GM19395 (cell line): ENCODE measurements at regions not wholly inside any gene's neighbourhood (a gene's known extent, or its start where the extent isn't known, plus 50 kb on each side); places are given as distances from the start of the nearest gene placed in this dataset.

Experiments used
- ATAC-seq: cut with Tn5 transposase; IDR thresholded peaks from one replicate; pipeline ENCODE4 v1.9.1; 2021; ENCODE audit warnings: mild to moderate bottlenecking, moderate library complexity; ENCODE audit not compliant: unreplicated experiment

DNA sequence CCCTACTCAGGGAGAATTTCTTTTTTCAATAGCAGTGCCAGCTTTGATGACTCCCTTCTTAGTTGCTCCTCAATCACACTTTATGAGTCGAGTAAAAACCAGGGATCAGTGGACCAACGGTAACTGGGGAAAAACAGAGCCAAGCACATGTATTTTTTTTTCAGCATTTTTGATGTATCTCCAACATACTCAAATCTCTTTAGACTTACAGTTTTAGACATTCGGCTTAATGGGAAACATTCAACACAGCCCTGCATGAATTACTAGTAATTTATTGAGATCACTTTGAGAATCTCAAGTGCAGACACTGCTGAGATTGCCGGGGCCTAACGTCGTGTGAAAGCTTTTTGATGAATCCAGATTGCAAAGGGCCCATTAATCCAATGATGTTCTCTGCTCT is 306.7 kb downstream of the NUAK1 start:
- ATAC-seq: no peak

DNA sequence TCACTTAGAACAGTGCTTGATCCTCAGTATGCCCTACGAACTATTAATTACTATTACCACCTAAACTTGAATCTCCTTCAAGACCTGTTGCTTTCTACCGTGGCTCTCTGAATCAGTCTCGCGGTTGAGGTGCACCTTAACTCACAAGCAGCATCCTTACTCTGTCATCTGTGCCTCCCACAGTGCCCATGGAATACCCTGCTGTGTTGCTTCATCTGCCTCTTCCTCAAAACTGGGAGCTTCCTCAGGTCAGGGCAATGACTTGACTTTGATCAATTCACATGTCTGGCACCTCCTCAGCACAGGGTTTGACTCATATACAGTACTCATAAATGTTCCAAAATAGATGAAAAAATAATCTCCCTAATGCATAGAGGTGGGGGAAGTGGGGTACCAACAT is 305.9 kb downstream of the NUAK1 start:
- no peak for ATAC-seq

DNA sequence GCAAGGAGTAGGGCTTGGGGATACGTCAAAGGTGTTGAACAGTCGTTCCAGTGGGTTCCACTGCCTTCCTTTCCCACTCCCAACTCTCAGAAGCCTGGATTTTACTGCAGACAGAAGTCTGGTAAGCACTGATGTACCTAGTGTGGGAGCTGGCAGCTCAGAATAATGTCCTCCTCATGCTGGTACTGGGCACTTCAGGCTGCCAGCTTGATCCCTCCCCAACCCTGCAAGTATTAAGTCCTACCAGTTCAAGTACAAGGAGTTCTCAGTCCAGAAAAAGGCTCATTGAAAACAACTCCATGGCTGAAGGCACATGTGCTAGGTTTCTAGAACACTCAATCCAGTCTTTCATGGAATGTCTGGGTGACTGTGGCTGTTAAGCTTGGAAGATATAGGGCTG is 304.3 kb downstream of the NUAK1 start:
- ATAC-seq: no peak

DNA sequence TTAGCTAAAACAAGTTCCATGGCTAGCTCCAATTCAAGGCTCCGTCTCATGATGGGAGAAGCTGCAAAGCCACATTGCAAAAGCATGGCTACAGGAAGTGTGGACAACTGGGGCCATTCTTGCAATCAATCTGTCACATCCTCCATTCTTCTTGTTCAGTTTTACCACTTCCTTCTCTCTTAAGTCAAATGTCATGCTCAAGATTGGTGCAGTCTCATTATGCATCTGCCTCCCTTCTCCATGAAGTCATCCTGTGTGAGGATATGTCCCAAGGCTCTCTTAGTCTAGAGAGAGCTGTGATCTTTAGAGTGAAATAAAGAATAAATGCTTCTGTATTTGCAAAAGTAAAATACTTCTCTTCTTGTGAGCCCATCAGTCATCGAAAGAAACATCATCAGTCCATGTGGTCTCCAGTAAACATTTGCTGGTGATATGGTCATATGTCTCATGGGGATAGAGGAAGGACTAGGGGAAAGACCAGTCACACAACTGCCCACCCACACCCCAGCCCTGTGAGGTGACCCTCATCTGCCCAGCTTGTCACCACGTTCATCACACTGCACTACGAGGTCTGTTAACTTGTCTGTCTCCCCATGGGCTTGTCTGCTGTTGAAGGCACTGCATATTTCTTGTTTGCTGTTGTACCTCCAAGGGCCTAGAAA is 303.0 kb downstream of the NUAK1 start:
- no peak for ATAC-seq

DNA sequence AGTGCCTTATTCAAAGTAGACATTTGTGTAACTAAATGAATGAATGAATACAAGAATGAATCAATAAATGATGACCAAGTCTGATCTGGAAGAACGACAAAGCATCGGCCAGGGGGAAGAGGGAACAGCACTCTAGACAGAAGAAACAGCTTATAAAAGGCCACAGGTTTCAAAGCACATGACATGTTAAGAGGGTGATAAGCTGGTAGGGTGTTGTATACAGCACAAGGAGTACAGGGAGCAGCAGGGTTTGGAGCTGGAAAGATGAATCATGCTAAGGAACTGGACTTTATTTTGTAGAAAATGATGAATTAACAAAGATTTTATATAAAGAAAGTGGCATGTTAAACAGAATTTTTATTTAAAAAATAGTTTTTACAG is 302.5 kb downstream of the NUAK1 start:
- no peak for ATAC-seq

DNA sequence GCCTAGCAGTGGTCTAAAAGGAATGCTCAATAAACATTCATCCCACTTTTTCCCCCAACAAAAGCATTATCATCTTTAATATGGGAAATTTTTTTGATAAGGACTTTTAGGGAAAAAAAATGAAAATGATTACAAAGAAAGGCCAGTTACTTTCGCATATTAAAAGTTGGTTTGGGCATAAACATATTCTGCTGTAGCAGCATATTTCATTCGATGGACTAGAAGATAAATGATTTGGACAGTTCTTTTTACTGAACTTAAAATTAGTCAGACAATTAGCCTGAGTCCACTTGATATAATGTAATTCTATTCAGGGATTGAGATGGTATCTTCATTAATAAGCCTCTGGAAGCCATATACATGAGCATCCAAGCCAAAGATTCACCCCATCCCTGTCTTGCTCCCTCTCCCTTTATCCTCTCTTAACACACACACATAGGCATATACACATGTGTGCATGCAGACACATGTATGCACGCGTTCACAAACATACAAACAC is 299.1 kb downstream of the NUAK1 start:
- ATAC-seq: no peak

DNA sequence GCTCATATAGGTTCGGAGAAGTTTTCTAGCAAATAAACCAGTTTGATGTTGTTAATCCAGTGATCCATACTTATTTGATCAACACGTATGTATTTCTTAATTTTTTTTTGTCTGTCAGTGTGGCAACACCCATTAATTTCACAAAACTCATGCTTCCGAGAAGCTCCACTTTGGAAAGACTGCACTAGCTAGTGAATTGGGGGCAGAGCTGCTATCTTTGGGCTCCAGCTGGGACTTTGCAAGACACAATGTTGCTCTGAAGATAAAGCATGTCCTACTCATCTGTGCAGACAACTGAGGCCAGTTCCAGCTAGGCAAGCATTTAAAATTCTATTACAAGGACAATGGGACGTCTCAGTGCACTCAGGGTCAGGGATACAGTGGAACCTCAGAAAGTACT is 298.4 kb downstream of the NUAK1 start:
- no peak for ATAC-seq

DNA sequence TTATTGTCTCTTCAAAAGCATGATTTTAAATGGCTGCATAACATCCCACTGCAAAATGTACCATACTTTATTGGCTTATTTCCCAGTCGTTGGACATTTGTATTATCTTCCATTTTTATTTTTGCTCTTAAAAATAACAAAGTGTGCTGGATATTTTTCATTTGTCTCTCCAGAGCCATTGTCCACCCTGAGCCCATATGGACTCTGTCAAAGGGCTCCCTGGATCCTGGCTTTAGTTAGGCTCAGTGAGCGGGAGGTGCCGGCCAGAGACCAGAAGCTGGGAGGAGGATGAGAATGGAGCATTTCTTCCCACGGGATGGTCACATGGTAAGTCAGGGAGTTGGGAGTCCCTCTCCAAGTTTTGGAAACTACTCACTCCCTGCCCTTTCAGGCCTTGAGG is 296.9 kb downstream of the NUAK1 start:
- no peak for ATAC-seq

DNA sequence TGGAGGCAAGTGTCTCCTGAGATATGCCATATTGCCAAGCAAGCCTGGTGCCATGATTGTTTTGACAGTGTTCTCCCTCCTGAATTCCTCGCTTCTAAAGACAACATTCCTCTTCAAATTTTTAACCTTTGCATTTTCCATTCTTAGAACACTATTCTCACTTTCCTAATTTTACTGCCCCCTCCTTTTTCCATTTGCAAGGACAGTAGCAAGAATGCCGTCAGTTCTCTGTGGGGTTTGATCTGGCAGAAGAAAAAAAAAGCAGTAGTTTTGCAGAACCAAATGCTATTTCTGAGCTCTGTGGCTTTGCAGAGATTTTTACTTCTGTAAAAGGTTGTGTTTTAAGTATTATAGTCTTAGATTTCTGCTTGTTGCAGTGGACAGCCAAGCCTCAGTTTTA is 295.2 kb downstream of the NUAK1 start:
- ATAC-seq: no peak

DNA sequence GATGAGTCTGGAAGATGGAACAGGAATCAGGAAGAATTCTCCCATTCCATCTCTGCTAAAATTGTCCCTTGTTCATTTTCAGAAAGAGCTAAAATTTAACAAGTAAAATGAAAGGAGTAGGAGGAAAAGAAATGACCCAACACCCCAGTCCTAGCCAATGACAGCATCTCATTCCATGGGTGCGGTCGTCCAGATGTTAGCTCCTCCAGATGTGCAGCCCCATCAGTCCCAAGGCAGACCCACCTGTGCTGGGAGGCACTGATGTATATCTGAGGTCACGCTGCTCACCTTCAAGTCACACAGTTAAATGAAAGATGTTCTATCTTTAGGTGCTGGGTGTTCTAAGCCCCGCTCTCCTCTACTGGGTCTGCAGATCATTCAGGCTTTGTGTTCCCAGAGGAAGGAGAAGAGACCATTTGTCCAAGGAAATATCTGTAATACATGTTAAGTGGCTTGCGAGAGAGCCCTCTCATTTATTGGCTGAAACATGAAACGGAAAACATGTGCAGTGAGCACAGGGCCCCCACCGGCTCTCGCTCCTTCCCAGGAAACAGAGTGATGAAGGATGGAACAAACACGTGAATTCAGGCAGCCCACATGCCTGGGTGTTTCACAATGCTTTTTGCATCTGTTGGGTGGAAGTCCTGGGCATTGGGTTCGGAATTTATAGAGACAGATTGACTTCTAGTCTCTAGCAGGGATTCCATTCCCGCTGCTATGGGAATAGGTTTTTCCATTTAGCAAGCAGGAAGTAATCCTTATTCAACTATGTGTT is 294.6 kb downstream of the NUAK1 start:
- ATAC-seq: no peak

DNA sequence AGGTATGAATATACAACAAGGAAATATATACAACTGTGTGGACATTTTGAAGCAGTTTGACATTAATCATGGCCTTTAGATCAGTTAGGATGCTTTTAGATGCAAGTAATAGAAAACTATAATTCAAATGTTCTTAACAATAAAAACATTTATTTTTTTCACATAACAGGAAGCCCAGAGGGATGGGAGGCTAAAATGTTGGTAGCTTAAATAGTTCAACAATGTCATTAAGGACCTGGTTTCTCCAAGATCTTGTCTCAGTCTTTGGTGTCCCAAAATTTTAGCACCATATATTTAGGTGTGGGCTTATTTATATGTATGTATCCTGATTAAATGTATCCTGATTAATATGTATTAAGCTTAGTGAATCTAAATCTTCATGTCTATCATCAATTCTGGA is 292.4 kb downstream of the NUAK1 start:
- no peak for ATAC-seq

DNA sequence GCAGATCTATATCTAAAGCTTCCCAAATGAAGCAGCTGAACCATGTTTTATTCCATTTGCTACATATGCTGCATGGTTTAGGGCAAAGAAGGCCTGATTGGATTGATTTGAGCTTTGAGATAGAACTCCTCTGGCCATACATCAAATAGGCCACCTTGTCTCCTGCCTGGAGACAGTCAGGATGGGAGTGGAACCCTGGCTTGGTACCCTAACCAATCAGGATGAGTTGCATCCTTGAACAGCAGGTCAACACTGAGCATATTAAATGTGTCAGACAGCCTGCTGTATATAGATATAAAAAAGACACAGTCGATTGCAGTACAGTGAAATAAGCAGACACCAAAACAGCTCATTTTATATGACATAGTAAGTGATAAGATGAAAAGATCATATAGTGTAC is 291.7 kb downstream of the NUAK1 start:
- no peak for ATAC-seq

DNA sequence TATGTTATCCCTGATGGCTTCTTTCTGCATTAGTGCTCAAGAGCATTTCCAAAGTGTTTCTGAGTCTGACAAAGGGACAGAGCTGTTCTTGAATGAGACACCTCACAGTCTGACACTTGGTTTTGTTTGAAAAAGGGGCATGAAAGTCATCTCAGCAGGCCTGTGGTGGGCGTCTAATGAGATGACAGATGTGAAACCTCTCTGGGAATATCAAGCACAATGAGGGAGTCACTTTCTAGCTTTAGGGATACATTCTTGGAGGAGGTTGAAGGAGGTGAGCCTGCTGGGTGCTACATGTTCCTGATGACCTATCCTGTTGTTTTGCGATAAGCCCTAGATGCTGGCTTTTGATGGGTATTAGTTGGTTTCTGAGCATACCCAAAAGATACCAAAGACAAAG is 290.5 kb downstream of the NUAK1 start:
- ATAC-seq: no peak

DNA sequence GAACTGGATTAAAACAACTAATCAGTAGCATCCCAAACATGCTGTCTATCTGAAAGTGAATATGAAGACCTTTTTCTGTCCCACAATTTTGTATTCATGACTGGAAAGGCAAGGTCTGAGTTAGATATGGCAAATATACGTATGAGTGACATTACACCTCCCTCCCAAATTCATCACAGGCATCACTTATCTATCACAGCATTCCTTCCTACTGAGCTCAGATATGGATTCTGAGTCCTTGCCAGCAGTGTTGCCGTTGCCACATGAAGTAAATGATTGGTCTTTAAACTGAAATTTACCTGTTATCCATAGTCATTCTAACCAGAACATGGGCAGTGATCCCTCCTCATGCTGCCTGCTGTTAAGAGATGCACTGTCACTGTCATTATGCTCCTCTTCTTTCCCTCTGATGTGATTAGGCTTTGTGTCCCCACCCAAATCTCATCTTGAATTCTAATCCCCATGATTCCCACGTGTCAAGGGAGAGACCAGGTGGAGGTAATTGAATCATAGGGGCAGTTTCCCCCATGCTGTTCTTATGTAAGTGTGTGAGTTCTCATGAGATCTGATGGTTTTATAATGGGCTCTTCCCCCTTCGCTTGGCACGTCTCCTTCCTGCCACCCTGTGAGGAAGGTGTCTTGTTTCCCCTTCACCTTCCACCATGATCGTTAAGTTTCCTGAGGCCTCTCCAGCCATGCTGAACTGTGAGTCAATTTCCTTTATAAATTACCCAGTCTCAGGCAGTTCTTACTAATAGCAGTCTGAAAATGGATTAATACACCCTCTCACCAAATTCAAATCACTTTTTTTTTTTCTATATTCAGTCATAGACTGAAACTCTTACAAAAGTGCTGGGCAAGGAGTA is 288.4 kb downstream of the NUAK1 start:
- ATAC-seq: no peak

DNA sequence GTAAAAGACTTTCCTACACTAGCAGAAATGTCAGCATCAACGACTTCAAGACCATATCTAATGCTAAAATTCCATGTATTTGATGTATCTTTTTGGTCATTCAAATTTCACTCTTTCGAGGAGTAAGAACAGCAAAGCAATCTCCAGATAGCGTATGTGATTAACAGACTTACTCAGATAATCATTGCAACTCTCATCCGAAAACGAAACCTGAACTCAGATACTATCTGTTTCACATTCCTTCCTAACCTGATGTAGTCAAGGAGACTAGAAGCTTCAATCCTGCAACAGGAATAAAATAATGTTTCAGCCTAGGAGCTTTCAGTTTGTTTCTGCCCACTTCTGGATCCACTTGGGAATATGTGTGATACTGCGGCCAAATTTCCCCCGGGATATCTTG is 286.3 kb downstream of the NUAK1 start:
- ATAC-seq: no peak

DNA sequence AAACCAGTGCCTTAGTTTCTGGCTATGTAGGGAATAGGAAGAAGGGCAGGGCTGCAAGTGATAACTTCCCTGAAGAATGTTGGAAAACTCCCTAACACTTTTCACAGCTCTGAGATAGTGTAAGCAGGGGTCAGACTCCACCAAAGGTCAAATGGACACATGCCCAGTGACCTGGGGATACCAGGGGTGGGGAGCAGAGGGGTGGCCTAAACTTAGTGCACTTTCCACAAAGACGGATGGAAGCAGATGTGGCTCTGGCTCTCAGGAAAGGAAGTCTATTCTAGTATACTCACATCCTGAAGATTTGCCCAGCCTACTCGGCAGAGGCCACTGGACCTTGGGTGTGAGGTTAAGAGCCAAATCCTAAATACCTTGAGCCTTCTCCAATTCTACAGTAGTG is 285.8 kb downstream of the NUAK1 start:
- no peak for ATAC-seq

DNA sequence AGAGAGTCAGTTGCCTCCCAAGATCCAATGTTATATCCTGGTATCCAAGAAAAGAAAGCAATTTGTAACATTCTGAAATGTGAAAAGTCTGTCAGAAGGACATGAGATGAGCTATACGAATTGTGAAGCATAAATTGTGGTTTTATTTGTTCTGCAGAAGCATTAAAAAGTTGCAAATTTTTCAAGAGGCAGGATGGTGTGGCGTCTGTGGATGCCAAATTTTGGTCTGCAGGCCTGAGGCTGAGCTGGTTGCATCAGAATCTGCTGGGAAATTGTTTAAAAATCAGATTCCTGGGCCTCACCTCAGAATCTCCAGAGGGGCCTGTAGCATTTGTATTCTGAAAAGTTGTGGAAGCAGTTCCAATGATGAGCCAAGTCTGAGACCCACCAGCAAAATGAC is 284.7 kb downstream of the NUAK1 start:
- no peak for ATAC-seq

DNA sequence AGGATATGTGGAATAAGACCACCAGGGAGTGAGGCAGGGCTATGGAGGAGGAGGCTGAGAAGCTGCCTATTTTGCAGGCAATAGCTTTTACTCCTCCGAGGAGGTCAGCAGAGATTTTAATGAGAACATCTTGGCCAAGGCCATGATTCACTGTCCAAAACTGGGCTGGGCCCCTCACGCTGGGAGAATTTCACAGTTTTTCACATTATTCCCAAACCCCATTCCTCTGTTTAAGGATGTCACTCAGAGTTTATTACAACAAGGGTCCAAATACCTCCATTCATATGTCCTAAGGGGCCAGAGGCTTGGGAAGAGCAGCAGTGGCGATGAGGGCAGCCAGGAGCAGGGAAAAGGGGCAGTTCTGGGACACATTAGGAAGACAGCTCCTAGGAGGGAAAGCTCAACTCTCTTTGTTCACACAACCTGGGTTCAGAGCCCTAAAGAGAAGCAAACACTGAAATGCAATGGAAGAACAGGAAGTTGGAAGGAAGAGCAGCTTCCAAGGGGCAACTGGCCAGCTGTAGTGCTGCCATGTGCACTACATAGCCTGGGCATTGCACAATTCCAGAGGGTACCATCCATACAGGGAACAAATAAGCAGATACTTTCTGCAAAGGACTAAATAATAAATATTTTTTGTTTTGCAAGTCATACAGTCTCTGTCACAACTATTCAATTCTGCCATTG is 283.2 kb downstream of the NUAK1 start:
- no peak for ATAC-seq

DNA sequence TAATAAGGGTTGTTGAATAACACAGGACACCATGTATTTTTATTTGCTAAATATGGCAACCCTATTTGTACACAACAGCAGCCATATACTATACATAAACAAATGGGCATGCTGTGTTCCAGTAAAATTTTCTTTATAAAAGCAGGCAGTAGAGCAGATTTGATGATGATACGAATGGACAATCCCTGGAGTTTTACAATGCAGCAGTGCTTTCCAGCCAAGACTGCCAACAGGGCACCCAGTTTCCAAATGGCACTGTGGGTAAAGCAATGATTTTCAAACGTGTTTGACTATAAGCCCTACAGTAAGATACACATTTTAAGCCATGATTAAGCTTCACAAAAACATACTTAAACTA is 282.7 kb downstream of the NUAK1 start:
- ATAC-seq: no peak

DNA sequence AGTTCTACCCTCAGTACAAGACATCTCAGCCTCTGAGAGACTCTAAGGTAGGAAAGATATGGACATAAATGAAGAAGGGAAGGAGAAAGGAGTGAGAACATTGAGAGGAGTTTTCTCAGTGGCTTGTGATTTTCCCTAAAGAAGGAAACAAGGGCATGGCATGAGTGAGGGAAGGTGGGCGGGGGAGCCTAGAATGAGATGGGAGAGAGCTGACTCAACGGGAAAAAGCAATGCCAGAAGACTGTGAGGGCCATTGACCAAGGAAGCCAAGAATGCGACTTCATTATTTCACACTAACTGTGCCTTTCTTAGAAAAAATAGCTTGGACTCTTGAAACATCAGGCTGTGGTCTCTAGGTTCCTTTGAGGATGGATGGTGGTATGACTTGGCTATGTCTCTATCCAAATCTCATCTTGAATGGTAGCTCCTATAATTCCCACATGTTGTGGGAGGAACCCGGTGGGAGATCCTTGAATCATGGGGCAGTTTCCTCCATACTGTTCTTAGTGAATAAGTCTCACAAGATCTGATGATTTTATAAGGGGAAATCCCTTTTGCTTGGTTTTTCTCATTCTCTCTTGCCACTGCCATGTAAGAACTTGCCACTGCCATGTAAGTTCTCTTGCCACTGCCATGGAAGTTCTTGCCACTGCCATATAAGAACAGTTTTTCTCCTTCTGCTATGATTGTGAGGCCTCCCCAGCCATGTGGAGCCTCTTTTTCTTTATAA is 279.6 kb downstream of the NUAK1 start:
- ATAC-seq: no peak
